Kidney (tissue), 13 donors: ENCODE measurements at regions not wholly inside any gene's neighbourhood (a gene's known extent, or its start where the extent isn't known, plus 50 kb on each side); places are given as distances from the start of the nearest gene placed in this dataset.
"Not testable (repeated sequence)": the region's sequence is repeated elsewhere in the genome, so short reads cannot be mapped to it uniquely, and the experiment has no call there.

Source experiments
- DNase-seq, 5 donors: peaks; one replicate each; pipeline ENCODE4 v3.0.0-alpha.2; 2013 to 2020
- FAIRE-seq: peaks from 2 replicates; lab custom pipeline; 2012; peaks lifted over from hg19 to GRCh38; lab: Jason Lieb, UNC
- H3K27ac ChIP-seq, 2 donors: one replicate each; pipeline ENCODE4 v1.7.0; 2013; ENCODE audit warnings: low read depth in 2 of 2, low read length in 2 of 2, inconsistent platforms in 1 of 2
- H3K27me3 ChIP-seq: one replicate; pipeline ENCODE4 v1.7.1; 2013; ENCODE audit warnings: low read length, inconsistent platforms; ENCODE audit not compliant: control insufficient read depth, insufficient read depth
- H3K36me3 ChIP-seq, 3 donors: one replicate each; pipeline versions ENCODE4 v1.7.0 to v1.7.1; 2013; ENCODE audit warnings: low read length in 3 of 3, control low read depth in 1 of 3, inconsistent platforms in 1 of 3; ENCODE audit not compliant: insufficient read depth in 3 of 3, control insufficient read depth in 2 of 3
- H3K4me1 ChIP-seq, 3 donors: one replicate each; pipeline versions ENCODE4 v1.7.0 to v1.7.1; 2013; ENCODE audit warnings: low read length in 3 of 3, inconsistent platforms in 1 of 3, low read depth in 1 of 3; ENCODE audit not compliant: control insufficient read depth in 2 of 3, insufficient read depth in 2 of 3
- H3K4me3 ChIP-seq, 3 donors: one replicate each; pipeline versions ENCODE4 v1.7.0 to v1.8.1; 2013; ENCODE audit warnings: low read length in 3 of 3, control low read depth in 1 of 3, inconsistent platforms in 1 of 3
- H3K9ac ChIP-seq, 3 donors: one replicate each; pipeline versions ENCODE4 v1.7.0 to v1.7.1; 2013; ENCODE audit warnings: low read length in 3 of 3, control low read depth in 1 of 3, inconsistent platforms in 1 of 3
- H3K9me3 ChIP-seq, 3 donors: one replicate each; pipeline versions ENCODE4 v1.7.0 to v1.7.1; 2013; ENCODE audit warnings: low read length in 3 of 3, control low read depth in 1 of 3, inconsistent platforms in 1 of 3; ENCODE audit not compliant: control insufficient read depth in 2 of 3, insufficient read depth in 1 of 3
- intact Hi-C: fragments of 100-400 bp; cut with DNase I; formaldehyde crosslinking; loops from one replicate; pipeline ENCODE4 v1.11.1; 2022
- TF ChIP-seq, protein P1 (sequence below): IDR thresholded peaks from 3 replicates; pipeline ENCODE4 v1.5.1; 2012; ENCODE audit warnings: mild to moderate bottlenecking, moderate library complexity, borderline replicate concordance; ENCODE audit not compliant: insufficient read depth; ENCODE audit errors: extremely low read depth
- donor health status: control.
- donor health status: control.
- donor health status: control.
- donor health status: control.
- donor health status: control.
- donor health status: DM: yes; HTN: yes; CAD: no.
- donor health status: Normal renal cell carcinoma (clear cell type).

DNA sequence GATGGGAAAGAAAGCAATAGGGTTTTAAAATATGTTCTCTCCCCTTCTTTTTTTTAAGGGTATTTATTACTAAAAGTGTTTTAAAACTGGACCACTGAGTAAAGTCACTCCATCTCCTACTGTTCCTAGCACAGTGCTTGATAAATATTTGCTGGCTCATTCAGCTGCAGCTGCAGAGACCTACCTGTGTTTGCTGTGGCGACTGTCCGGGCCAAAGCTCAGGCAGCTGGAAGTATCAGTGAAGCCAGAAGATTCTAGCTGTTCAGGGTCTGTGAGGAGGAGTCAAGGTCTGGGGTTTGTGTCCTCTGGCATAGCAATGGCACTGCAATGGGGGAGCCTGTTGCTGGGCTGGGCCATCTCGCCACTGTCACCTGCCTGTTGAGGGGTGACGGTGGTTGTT lies 109.9 kb downstream of the RPLP1 start:
- TF ChIP-seq, protein P1, sequence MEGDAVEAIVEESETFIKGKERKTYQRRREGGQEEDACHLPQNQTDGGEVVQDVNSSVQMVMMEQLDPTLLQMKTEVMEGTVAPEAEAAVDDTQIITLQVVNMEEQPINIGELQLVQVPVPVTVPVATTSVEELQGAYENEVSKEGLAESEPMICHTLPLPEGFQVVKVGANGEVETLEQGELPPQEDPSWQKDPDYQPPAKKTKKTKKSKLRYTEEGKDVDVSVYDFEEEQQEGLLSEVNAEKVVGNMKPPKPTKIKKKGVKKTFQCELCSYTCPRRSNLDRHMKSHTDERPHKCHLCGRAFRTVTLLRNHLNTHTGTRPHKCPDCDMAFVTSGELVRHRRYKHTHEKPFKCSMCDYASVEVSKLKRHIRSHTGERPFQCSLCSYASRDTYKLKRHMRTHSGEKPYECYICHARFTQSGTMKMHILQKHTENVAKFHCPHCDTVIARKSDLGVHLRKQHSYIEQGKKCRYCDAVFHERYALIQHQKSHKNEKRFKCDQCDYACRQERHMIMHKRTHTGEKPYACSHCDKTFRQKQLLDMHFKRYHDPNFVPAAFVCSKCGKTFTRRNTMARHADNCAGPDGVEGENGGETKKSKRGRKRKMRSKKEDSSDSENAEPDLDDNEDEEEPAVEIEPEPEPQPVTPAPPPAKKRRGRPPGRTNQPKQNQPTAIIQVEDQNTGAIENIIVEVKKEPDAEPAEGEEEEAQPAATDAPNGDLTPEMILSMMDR = no peak
- intact Hi-C loops = no loop called here
- Histone ChIP-seq H3K4me1 (peaks cover 3 to 50% (median 24%) of the 10 kb centered on the region in 3 donors), H3K4me3 (peak overlapping the region in 1 of 3 donors; percentile 7), H3K36me3 (no peaks in the 10 kb centered on the region), H3K27me3 (no peaks in the 10 kb centered on the region), H3K9ac (no peak overlapping the region), H3K27ac (peak overlapping the region; percentile 65 to 70), H3K9me3 (no peaks in the 10 kb centered on the region)
- FAIRE-seq = no peak
- DNase-seq = no peak

DNA sequence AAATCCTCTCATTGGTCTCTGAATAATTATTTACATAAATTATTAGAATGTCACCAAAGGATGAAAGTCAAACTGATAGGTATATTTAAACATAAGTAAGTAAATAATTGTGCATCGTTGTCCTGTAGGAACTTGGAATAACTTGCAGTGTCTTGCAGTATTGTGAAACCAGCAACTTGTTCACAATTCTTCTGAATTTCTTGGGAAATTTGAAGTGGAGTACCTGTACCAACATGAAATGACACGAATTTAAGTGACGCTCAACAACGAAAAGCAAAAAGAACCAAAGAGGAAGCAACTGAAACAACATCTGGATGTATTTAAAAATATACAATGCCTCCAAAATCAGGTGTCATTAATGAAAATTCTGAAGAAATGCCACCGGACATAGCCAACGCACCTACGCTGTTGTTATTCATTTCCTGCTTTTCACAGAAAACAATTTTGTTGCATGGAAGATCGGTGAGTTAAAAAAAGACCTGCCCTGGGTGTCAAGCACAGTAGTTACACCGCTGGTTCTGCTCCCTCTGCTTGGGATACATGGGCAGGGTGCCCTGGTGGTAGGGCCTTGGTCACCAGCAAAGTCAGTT lies 112.5 kb downstream of the RPLP1 start:
- Histone ChIP-seq H3K9me3 (no peaks in the 10 kb centered on the region), H3K4me3 (peak overlapping the region in 1 of 3 donors; percentile 17), H3K36me3 (no peaks in the 10 kb centered on the region), H3K9ac (no peak overlapping the region), H3K4me1 (peaks cover 0 to 32% (median 7%) of the 10 kb centered on the region in 3 donors), H3K27me3 (no peaks in the 10 kb centered on the region), H3K27ac (no peak overlapping the region)
- TF ChIP-seq, protein P1 = no peak
- intact Hi-C loops = no loop called here
- FAIRE-seq (no peak), DNase-seq (no peak)

DNA sequence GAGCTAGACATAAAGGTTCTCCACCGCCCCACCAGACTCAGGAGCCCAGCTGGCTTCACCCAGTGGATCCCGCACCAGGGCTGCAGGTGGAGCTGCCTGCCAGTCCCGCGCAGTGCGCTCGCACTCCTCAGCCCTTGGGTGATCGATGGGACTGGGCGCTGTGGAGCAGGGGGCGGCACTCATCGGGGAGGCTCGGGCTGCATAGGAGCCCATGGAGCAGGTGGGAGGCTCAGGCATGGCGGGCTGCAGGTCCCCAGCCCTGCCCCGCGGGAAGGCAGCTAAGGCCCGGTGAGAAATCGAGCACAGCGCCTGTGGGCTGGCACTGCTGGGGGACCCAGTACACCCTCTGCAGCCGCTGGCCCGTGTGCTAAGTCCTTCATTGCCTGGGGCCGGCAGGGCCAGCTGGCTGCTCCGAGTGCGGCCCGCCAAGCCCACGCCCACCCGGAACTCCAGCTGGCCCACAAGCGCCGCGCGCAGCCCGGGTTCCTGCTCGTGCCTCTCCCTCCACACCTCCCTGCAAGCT lies 114.7 kb downstream of the RPLP1 start:
- H3K4me3 ChIP-seq, H3K9me3 ChIP-seq, H3K27me3 ChIP-seq, H3K27ac ChIP-seq, H3K36me3 ChIP-seq, DNase-seq, intact Hi-C loops, H3K9ac ChIP-seq, FAIRE-seq: not testable (repeated sequence)
- peaks cover 0 to 12% (median 0%) of the 10 kb centered on the region in 3 donors for H3K4me1 ChIP-seq

DNA sequence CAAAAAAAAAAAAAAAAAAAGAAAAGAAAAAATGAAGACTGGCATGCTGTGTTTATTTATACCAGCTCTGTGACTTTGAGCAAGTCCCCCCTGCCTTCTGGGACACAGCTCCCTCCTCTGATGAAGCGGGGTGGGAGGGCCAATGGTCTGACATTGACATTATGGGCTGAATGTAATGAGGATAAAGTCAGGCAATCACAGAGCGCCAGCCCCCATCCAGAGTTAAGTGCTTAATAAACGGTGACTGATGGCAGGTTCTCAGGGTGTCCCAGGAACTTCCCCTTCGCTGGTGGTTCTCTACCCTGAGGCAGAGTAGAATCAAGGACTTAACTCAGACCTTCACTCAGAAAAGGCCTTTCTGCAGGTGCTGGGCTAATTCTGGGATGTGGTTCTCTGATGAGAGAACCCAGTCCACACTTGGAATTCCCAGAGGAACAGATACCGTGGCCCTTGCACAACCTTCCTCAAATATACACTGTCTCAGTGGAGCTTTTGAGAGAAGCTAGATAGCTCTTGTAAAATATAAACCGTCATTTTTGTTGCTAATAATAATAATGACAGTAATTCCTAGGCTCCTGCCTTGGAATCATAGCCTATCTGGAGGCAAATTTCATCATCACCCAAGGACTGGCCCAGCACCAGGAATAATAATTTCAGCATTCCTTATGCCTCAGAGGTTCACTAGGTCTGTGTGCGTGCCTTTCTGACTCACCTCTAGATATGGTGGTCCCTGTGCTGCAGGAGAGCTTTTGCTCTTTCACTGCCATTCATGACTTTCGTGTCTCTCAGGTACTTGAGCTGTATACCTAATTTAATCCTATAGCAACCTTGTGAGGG lies 115.8 kb downstream of the RPLP1 start:
- no peak overlapping the region for H3K9ac ChIP-seq
- intact Hi-C loops = no loop called here
- FAIRE-seq (no peak), DNase-seq (no peak)
- no peak overlapping the region for H3K27ac ChIP-seq
- peaks cover 0 to 2% (median 0%) of the 10 kb centered on the region in 3 donors for H3K4me1 ChIP-seq
- H3K4me3 ChIP-seq = no peak overlapping the region
- no peaks in the 10 kb centered on the region for H3K36me3 ChIP-seq
- TF ChIP-seq, protein P1 = no peak
- no peaks in the 10 kb centered on the region for H3K27me3 ChIP-seq
- no peaks in the 10 kb centered on the region for H3K9me3 ChIP-seq
